ENCODE measurements at regions not wholly inside any gene's neighbourhood (a gene's known extent, or its start where the extent isn't known, plus 50 kb on each side); places are given as distances from the start of the nearest gene placed in this dataset.

GRCh38 chr9:79471580-79472543, 99.9 kb upstream of the TLE4 start:
- H3K9me3 ChIP-seq (ENCODE audit: control insufficient read depth, low read length): no peaks in the 10 kb centered on the region
- H3K4me1 ChIP-seq (ENCODE audit: control insufficient read depth, insufficient read depth, low read length, poor library complexity, severe bottlenecking): no peaks in the 10 kb centered on the region
- no peak overlapping the region for H3K27ac ChIP-seq (ENCODE audit: insufficient read depth, low read length, poor library complexity, severe bottlenecking)
- H3K4me3 ChIP-seq (ENCODE audit: insufficient read depth, low read depth, low read length, poor library complexity, severe bottlenecking): no peak overlapping the region
- DNase-seq: no peak
- no peaks in the 10 kb centered on the region for H3K36me3 ChIP-seq (ENCODE audit: control insufficient read depth, insufficient read depth, low read length)
- no peaks in the 10 kb centered on the region for H3K27me3 ChIP-seq (replicated peaks; ENCODE audit: control insufficient read depth, insufficient read depth, low read length, poor library complexity, severe bottlenecking)

- DNase-seq: no peak
- no peak overlapping the region for H3K4me3 ChIP-seq (ENCODE audit: insufficient read depth, low read depth, low read length, poor library complexity, severe bottlenecking)
- no peaks in the 10 kb centered on the region for H3K27me3 ChIP-seq (replicated peaks; ENCODE audit: control insufficient read depth, insufficient read depth, low read length, poor library complexity, severe bottlenecking)
- H3K4me1 ChIP-seq (ENCODE audit: control insufficient read depth, insufficient read depth, low read length, poor library complexity, severe bottlenecking): no peaks in the 10 kb centered on the region
- no peaks in the 10 kb centered on the region for H3K36me3 ChIP-seq (ENCODE audit: control insufficient read depth, insufficient read depth, low read length)
- no peaks in the 10 kb centered on the region for H3K9me3 ChIP-seq (ENCODE audit: control insufficient read depth, low read length)
- no peak overlapping the region for H3K27ac ChIP-seq (ENCODE audit: insufficient read depth, low read length, poor library complexity, severe bottlenecking)
Observed at GRCh38 chr9:79473704-79474103, 98.1 kb upstream of the TLE4 start.

DNA sequence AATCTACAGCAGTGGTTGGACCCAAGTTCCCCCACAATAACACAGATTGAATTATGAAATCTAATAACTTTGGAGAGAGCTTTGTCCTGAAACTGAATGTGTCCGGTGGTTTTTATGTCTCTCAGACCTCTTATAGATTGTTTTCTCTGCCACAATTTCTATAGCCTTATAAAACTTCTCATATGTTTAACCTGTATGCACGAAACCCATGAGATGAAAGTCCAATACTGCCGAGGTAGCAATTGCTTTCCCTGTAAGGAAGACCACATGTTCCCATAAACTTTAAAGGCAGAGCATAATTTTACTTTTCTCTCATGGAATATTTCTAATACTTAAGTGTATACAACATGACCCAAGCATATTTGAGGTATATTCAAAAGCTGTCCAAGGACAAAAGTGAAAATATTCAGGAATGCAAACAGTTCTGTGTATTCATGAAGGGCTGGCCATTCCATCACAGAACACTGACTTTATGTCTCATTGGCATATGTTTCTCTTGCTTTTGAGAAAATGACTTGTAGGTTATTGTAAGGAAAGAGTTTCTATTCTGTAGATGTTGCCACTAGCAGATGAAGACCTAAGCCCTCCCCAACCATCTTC, 94.4 kb upstream of the TLE4 start:
- H3K36me3 ChIP-seq (ENCODE audit: control insufficient read depth, insufficient read depth, low read length): no peaks in the 10 kb centered on the region
- H3K4me1 ChIP-seq (ENCODE audit: control insufficient read depth, insufficient read depth, low read length, poor library complexity, severe bottlenecking): no peaks in the 10 kb centered on the region
- no peaks in the 10 kb centered on the region for H3K27me3 ChIP-seq (replicated peaks; ENCODE audit: control insufficient read depth, insufficient read depth, low read length, poor library complexity, severe bottlenecking)
- DNase-seq: no peak
- no peak overlapping the region for H3K27ac ChIP-seq (ENCODE audit: insufficient read depth, low read length, poor library complexity, severe bottlenecking)
- H3K9me3 ChIP-seq (ENCODE audit: control insufficient read depth, low read length): no peaks in the 10 kb centered on the region
- H3K4me3 ChIP-seq (ENCODE audit: insufficient read depth, low read depth, low read length, poor library complexity, severe bottlenecking): no peak overlapping the region

GRCh38 chr9:79477955-79478771, 93.6 kb upstream of the TLE4 start:
- H3K27me3 ChIP-seq (replicated peaks; ENCODE audit: control insufficient read depth, insufficient read depth, low read length, poor library complexity, severe bottlenecking): no peaks in the 10 kb centered on the region
- no peak for DNase-seq
- no peaks in the 10 kb centered on the region for H3K36me3 ChIP-seq (ENCODE audit: control insufficient read depth, insufficient read depth, low read length)
- H3K9me3 ChIP-seq (ENCODE audit: control insufficient read depth, low read length): no peaks in the 10 kb centered on the region
- H3K4me3 ChIP-seq (ENCODE audit: insufficient read depth, low read depth, low read length, poor library complexity, severe bottlenecking): no peak overlapping the region
- no peak overlapping the region for H3K27ac ChIP-seq (ENCODE audit: insufficient read depth, low read length, poor library complexity, severe bottlenecking)
- no peaks in the 10 kb centered on the region for H3K4me1 ChIP-seq (ENCODE audit: control insufficient read depth, insufficient read depth, low read length, poor library complexity, severe bottlenecking)

GRCh38 chr9:79480639-79481038, 91.1 kb upstream of the TLE4 start:
- H3K27me3 ChIP-seq (replicated peaks; ENCODE audit: control insufficient read depth, insufficient read depth, low read length, poor library complexity, severe bottlenecking): no peaks in the 10 kb centered on the region
- no peak for DNase-seq
- H3K4me1 ChIP-seq (ENCODE audit: control insufficient read depth, insufficient read depth, low read length, poor library complexity, severe bottlenecking): no peaks in the 10 kb centered on the region
- H3K9me3 ChIP-seq (ENCODE audit: control insufficient read depth, low read length): no peaks in the 10 kb centered on the region
- H3K36me3 ChIP-seq (ENCODE audit: control insufficient read depth, insufficient read depth, low read length): no peaks in the 10 kb centered on the region
- H3K27ac ChIP-seq (ENCODE audit: insufficient read depth, low read length, poor library complexity, severe bottlenecking): no peak overlapping the region
- H3K4me3 ChIP-seq (ENCODE audit: insufficient read depth, low read depth, low read length, poor library complexity, severe bottlenecking): no peak overlapping the region

DNA sequence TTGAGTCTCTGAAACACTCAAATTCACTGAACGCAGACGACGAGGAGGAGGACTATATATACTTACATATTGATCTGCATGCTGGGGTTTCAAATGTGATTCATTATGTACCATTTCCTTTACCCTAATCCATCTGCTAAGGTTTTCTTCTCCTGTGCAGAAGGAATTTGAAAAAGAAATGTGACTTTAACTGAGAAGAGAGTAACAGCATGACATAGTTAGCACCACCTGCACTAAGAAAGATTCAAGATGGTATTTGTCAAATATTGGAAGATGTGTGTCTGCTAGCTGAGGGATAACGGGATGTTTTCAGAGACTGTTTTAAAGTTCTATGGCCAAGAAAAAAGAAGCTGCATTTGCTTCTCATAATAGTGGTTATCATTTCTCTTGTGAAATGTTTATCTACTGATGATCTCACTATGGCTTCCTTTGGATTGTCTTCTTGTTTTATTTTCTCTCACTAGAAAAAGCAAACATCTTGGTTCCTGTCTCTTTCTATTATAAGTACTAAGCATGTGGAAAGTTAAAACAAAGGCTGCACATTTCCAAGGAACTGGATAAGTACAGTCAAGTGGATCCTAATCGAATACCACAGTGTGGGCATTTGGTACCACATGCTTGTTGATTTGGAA, 89.8 kb upstream of the TLE4 start:
- Histone ChIP-seq H3K27ac (ENCODE audit: insufficient read depth, low read length, poor library complexity, severe bottlenecking) (no peak overlapping the region), H3K4me1 (ENCODE audit: control insufficient read depth, insufficient read depth, low read length, poor library complexity, severe bottlenecking) (no peaks in the 10 kb centered on the region), H3K9me3 (ENCODE audit: control insufficient read depth, low read length) (no peaks in the 10 kb centered on the region), H3K27me3 (replicated peaks; ENCODE audit: control insufficient read depth, insufficient read depth, low read length, poor library complexity, severe bottlenecking) (no peaks in the 10 kb centered on the region), H3K4me3 (ENCODE audit: insufficient read depth, low read depth, low read length, poor library complexity, severe bottlenecking) (no peak overlapping the region), H3K36me3 (ENCODE audit: control insufficient read depth, insufficient read depth, low read length) (no peaks in the 10 kb centered on the region)
- DNase-seq: no peak

GRCh38 chr9:79485258-79485657, 86.5 kb upstream of the TLE4 start:
- Histone ChIP-seq H3K4me1 (ENCODE audit: control insufficient read depth, insufficient read depth, low read length, poor library complexity, severe bottlenecking) (no peaks in the 10 kb centered on the region), H3K9me3 (ENCODE audit: control insufficient read depth, low read length) (no peaks in the 10 kb centered on the region), H3K27me3 (replicated peaks; ENCODE audit: control insufficient read depth, insufficient read depth, low read length, poor library complexity, severe bottlenecking) (no peaks in the 10 kb centered on the region), H3K36me3 (ENCODE audit: control insufficient read depth, insufficient read depth, low read length) (no peaks in the 10 kb centered on the region), H3K4me3 (ENCODE audit: insufficient read depth, low read depth, low read length, poor library complexity, severe bottlenecking) (no peak overlapping the region), H3K27ac (ENCODE audit: insufficient read depth, low read length, poor library complexity, severe bottlenecking) (no peak overlapping the region)
- DNase-seq: no peak

DNA sequence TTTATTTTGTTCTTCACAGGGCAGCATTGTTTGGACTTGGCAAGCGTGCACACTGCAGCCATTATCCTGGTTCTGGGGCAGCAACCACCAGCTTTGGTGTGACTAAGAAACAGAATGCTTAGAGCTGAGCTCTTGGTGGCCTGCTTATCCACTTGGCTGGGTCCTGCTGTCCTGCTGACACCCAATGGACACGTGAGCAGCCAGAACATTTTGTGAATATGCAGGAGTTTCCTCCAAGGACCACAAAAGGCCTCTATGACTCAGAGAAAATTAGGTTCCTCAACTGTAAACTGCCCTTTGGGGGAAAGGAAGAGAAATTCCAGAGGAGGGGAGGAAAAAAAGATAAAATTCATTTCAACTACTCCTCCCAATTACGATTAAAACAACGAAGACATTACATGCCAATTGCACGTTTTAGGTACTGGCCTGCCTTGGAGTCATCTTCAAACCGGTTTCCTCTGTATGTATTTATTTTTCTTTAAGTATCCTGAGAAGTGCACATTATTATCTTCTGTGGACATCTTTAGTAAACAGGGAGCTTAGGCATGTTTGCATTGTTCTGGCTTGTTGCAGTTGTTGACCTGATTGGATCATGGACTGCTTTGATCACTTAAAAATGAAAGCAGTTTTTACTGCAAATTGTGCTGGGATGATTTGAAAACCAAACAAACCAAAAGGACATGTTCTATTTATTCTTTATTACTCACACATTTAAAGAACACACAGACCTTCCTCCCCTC, 82.3 kb upstream of the TLE4 start:
- Histone ChIP-seq H3K9me3 (ENCODE audit: control insufficient read depth, low read length) (no peaks in the 10 kb centered on the region), H3K4me3 (ENCODE audit: insufficient read depth, low read depth, low read length, poor library complexity, severe bottlenecking) (no peak overlapping the region), H3K36me3 (ENCODE audit: control insufficient read depth, insufficient read depth, low read length) (no peaks in the 10 kb centered on the region), H3K4me1 (ENCODE audit: control insufficient read depth, insufficient read depth, low read length, poor library complexity, severe bottlenecking) (no peaks in the 10 kb centered on the region), H3K27me3 (replicated peaks; ENCODE audit: control insufficient read depth, insufficient read depth, low read length, poor library complexity, severe bottlenecking) (no peaks in the 10 kb centered on the region), H3K27ac (ENCODE audit: insufficient read depth, low read length, poor library complexity, severe bottlenecking) (no peak overlapping the region)
- no peak for DNase-seq

DNA sequence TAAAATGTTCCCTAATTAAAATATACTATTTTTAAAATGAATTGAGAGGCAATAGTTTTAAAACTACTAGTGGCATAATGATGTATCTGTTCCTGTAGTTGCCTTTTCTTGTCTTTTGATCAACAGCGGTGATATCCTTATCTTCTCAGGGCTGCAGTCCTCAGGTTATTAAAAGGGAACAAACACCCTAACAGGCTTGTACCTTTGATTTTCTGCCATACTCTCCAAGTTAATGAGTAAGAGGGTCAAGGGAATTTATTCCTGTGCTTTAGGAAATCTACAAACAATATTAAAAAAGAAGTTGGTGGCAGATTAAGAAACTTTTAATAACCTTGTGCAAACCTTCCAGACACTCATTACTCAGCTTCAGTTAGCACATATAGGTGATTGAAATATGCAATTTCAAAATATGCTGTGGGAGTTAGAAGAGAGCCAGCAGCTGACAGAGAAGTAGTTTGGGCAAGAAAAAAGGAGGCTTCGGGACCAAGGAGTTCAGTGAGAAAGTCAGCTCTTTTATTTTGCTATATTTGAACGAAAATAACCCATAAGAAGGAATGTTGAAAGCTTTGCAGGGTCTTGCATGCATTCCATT, 81.0 kb upstream of the TLE4 start:
- Histone ChIP-seq H3K4me3 (ENCODE audit: insufficient read depth, low read depth, low read length, poor library complexity, severe bottlenecking) (no peak overlapping the region), H3K27me3 (replicated peaks; ENCODE audit: control insufficient read depth, insufficient read depth, low read length, poor library complexity, severe bottlenecking) (no peaks in the 10 kb centered on the region), H3K4me1 (ENCODE audit: control insufficient read depth, insufficient read depth, low read length, poor library complexity, severe bottlenecking) (no peaks in the 10 kb centered on the region), H3K36me3 (ENCODE audit: control insufficient read depth, insufficient read depth, low read length) (no peaks in the 10 kb centered on the region), H3K9me3 (ENCODE audit: control insufficient read depth, low read length) (no peaks in the 10 kb centered on the region), H3K27ac (ENCODE audit: insufficient read depth, low read length, poor library complexity, severe bottlenecking) (no peak overlapping the region)
- DNase-seq: no peak
